HK-2 (cell line): ENCODE measurements at regions not wholly inside any gene's neighbourhood (a gene's known extent, or its start where the extent isn't known, plus 50 kb on each side); places are given as distances from the start of the nearest gene placed in this dataset.

Experiments
- DNase-seq: peaks from one replicate; pipeline ENCODE4 v3.0.0-alpha.2; 2018; ENCODE audit not compliant: unreplicated experiment

- DNase-seq: no peak
Observed at GRCh38 chr3:82940124-82940523, 1178.7 kb upstream of the GBE1 start.

- DNase-seq: no peak
Observed at GRCh38 chr3:82939491-82940097, 1178.1 kb upstream of the GBE1 start.

GRCh38 chr3:82938821-82939328 is 1177.4 kb upstream of the GBE1 start:
- no peak for DNase-seq

GRCh38 chr3:82927309-82928253 is 1166.1 kb upstream of the GBE1 start:
- no peak for DNase-seq

GRCh38 chr3:82891028-82891427 is 1129.6 kb upstream of the GBE1 start:
- no peak for DNase-seq

- no peak for DNase-seq
Observed at GRCh38 chr3:82883072-82883471, 1121.6 kb upstream of the GBE1 start.

- no peak for DNase-seq
Observed at GRCh38 chr3:82875401-82875800, 1114.0 kb upstream of the GBE1 start.

- DNase-seq: no peak
Observed at GRCh38 chr3:82839871-82840270, 1078.4 kb upstream of the GBE1 start.

GRCh38 chr3:82834098-82834497 is 1072.7 kb upstream of the GBE1 start:
- no peak for DNase-seq

- no peak for DNase-seq
Observed at GRCh38 chr3:82824491-82824890, 1063.0 kb upstream of the GBE1 start.

- DNase-seq: no peak
Observed at GRCh38 chr3:82816086-82816485, 1054.6 kb upstream of the GBE1 start.

- no peak for DNase-seq
Observed at GRCh38 chr3:82815417-82816058, 1054.1 kb upstream of the GBE1 start.

- no peak for DNase-seq
Observed at GRCh38 chr3:82814660-82815059, 1053.2 kb upstream of the GBE1 start.

- no peak for DNase-seq
Observed at GRCh38 chr3:82807781-82808180, 1046.3 kb upstream of the GBE1 start.

- DNase-seq: no peak
Observed at GRCh38 chr3:82802501-82802900, 1041.1 kb upstream of the GBE1 start.

- no peak for DNase-seq
Observed at GRCh38 chr3:82800248-82800647, 1038.8 kb upstream of the GBE1 start.

- no peak for DNase-seq
Observed at GRCh38 chr3:82796765-82797164, 1035.3 kb upstream of the GBE1 start.

- DNase-seq: no peak
Observed at GRCh38 chr3:82791241-82791640, 1029.8 kb upstream of the GBE1 start.

- no peak for DNase-seq
Observed at GRCh38 chr3:82790307-82791097, 1029.1 kb upstream of the GBE1 start.

GRCh38 chr3:82783194-82783593 is 1021.7 kb upstream of the GBE1 start:
- DNase-seq: no peak

- DNase-seq: no peak
Observed at GRCh38 chr3:82773207-82773606, 1011.8 kb upstream of the GBE1 start.

GRCh38 chr3:82764521-82764920 is 1003.1 kb upstream of the GBE1 start:
- DNase-seq: no peak
